Duodenal mucosa (tissue), 2 donors: ENCODE measurements at regions not wholly inside any gene's neighbourhood (a gene's known extent, or its start where the extent isn't known, plus 50 kb on each side); places are given as distances from the start of the nearest gene placed in this dataset.

Experiments
- H3K27ac ChIP-seq: one replicate; pipeline ENCODE4 v1.7.0; 2013; ENCODE audit warnings: low read depth, low read length
- H3K27me3 ChIP-seq, 2 donors: one replicate each; pipeline ENCODE4 v1.7.0; 2013; ENCODE audit warnings: low read length in 2 of 2, control low read depth in 1 of 2; ENCODE audit not compliant: insufficient read depth in 2 of 2, control insufficient read depth in 1 of 2
- H3K36me3 ChIP-seq, 2 donors: one replicate each; pipeline ENCODE4 v1.7.0; 2013; ENCODE audit warnings: low read length in 2 of 2, control low read depth in 1 of 2; ENCODE audit not compliant: insufficient read depth in 2 of 2, control insufficient read depth in 1 of 2
- H3K4me1 ChIP-seq, 2 donors: one replicate each; pipeline ENCODE4 v1.7.0; 2013; ENCODE audit warnings: low read length in 2 of 2, control low read depth in 1 of 2; ENCODE audit not compliant: insufficient read depth in 2 of 2, control insufficient read depth in 1 of 2
- H3K4me3 ChIP-seq, 2 donors: one replicate each; pipeline ENCODE4 v1.7.0; 2013; ENCODE audit warnings: low read length in 2 of 2, low read depth in 1 of 2
- H3K9ac ChIP-seq, 2 donors: one replicate each; pipeline ENCODE4 v1.7.0; 2013; ENCODE audit warnings: low read length in 2 of 2, low read depth in 1 of 2
- H3K9me3 ChIP-seq, 2 donors: one replicate each; pipeline ENCODE4 v1.7.0; 2013; ENCODE audit warnings: low read length in 2 of 2, control low read depth in 1 of 2; ENCODE audit not compliant: control insufficient read depth in 1 of 2

DNA sequence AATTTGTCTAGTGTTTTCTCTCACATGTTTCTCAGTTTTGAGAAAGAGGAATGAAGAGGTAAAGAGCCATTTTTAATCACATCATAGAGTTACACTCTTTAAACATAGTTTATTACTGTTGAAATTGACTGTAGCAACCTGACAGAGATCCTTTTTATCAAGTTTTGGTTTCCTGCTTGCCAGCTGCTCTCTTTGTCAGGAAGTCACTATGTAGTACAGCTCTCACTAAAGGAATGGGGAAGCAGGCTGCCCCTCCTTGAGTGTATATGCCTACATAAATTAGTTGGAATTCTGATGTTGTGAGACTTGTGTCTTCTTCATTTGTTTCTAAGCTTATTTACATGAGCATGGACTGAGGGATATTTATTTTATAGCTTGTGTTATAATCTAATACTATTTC is 1274.0 kb upstream of the CELF2 start:
- no peaks in the 10 kb centered on the region for H3K36me3 ChIP-seq
- H3K4me1 ChIP-seq: no peaks in the 10 kb centered on the region
- H3K27me3 ChIP-seq: no peaks in the 10 kb centered on the region
- no peak overlapping the region for H3K27ac ChIP-seq
- H3K9ac ChIP-seq: no peak overlapping the region
- no peaks in the 10 kb centered on the region for H3K9me3 ChIP-seq
- no peak overlapping the region for H3K4me3 ChIP-seq

DNA sequence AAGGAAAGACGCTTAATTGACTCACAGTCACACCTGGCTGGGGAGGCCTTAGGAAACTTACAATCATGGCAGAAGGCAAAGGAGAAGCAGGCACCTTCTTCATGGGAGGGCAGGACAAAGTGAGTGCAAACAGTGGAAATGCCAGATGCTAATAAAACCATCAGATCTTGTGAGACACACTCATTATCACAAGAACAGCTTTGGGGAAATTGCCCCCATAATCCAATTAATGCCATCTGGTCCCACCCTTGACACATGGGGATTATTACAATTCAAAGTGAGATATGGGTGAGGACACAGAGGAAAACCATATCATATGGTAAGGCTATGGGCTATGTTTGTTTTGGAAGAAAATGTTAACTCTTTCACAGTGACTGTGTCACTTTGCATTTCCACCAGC is 1272.5 kb upstream of the CELF2 start:
- Histone ChIP-seq H3K9ac (no peak overlapping the region), H3K27ac (no peak overlapping the region), H3K36me3 (no peaks in the 10 kb centered on the region), H3K4me3 (no peak overlapping the region), H3K9me3 (no peaks in the 10 kb centered on the region), H3K27me3 (no peaks in the 10 kb centered on the region), H3K4me1 (no peaks in the 10 kb centered on the region)

DNA sequence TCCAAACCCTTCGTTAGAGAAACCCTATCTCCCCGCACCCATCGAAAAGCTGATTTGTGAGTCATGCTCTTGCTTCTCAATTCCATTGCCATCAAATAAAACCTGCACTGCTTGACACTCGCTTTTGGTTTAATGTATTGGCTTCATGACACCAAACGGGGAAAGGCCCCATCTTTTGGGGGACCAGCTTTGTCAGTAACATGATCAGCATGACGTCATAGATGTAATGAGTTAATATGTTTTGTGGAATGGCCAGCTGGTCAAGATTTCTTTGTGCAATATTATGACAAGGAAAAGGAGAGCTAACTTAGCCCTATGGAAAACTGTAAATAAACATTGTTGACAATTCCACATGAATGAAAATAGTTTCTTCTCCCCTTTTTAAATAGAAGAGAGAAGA is 1260.5 kb upstream of the CELF2 start:
- Histone ChIP-seq H3K4me3 (no peak overlapping the region), H3K27ac (no peak overlapping the region), H3K9ac (no peak overlapping the region), H3K27me3 (no peaks in the 10 kb centered on the region), H3K36me3 (no peaks in the 10 kb centered on the region), H3K4me1 (no peaks in the 10 kb centered on the region), H3K9me3 (no peaks in the 10 kb centered on the region)

DNA sequence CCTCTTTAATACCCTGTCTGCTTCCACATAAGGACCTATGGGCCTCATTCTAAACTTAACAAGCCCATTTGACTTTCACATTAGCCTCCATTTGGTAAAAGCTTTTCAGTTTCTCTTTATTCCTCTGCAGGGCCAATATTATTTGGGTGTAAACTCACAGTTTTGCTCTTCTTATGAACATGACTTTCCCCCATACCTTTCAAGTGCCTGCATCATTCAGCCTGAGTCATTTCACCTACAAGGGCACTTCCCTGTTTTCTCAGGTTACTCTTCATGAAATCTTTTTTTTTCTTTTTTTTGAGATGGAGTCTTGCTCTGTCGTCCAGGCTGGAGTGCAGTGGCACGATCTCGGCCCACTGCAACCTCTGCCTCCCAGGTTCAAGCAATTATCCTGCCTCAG is 1258.1 kb upstream of the CELF2 start:
- Histone ChIP-seq H3K36me3 (no peaks in the 10 kb centered on the region), H3K4me3 (no peak overlapping the region), H3K27me3 (no peaks in the 10 kb centered on the region), H3K27ac (no peak overlapping the region), H3K9me3 (no peaks in the 10 kb centered on the region), H3K9ac (no peak overlapping the region), H3K4me1 (no peaks in the 10 kb centered on the region)

DNA sequence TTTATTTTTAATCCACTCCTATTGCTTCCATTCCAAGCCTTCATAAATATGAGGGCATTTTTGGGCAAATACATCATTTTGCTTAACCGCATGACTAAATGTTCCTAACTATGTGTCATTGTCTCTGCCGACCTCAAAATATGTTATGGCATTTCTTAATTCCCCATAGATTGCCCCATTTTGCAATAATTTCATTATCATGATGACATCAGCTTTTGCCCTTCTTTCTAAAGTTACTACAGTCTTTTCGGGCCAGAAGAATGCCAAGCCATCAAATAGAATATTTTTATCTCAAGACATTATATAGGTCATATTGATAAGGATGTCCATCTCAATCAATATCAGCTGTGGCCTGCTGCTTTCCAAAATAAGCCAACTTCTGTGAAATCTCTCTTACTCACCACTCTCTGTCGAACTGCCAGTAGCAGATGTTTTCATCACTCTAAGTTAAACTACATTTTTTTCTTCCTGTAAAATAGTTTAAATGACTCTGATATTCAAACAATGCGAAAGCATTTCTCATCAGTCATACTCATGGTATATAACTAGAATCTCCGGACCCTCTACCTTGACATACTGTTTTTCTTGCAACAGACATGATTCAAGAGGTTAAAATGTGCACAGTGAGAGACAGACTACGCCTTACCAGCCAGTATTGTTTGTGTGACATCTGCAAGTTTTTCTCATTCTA is 1254.6 kb upstream of the CELF2 start:
- no peak overlapping the region for H3K27ac ChIP-seq
- no peak overlapping the region for H3K9ac ChIP-seq
- no peaks in the 10 kb centered on the region for H3K36me3 ChIP-seq
- H3K27me3 ChIP-seq: no peaks in the 10 kb centered on the region
- no peaks in the 10 kb centered on the region for H3K9me3 ChIP-seq
- no peaks in the 10 kb centered on the region for H3K4me1 ChIP-seq
- no peak overlapping the region for H3K4me3 ChIP-seq

DNA sequence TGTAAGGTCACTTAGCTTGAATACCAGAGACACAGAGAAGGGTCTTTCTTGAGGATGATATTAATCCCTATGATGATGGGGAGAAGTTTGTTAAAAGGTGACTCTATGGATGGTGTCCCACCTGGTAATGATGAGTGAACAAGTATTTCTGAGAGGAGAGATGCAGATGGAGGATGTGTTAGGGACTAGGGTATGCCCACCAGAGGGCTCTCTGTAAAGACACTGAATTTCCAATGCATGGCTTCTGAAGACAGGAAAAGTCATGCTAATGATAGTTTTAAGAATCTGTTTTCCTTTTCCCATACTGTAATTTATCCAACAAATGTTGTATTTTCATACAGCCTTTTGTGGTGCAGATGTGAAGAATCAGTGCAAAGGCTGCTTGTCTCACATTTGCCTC is 1250.9 kb upstream of the CELF2 start:
- H3K4me1 ChIP-seq: no peaks in the 10 kb centered on the region
- no peak overlapping the region for H3K9ac ChIP-seq
- no peaks in the 10 kb centered on the region for H3K27me3 ChIP-seq
- H3K36me3 ChIP-seq: no peaks in the 10 kb centered on the region
- no peak overlapping the region for H3K27ac ChIP-seq
- no peaks in the 10 kb centered on the region for H3K9me3 ChIP-seq
- H3K4me3 ChIP-seq: no peak overlapping the region

DNA sequence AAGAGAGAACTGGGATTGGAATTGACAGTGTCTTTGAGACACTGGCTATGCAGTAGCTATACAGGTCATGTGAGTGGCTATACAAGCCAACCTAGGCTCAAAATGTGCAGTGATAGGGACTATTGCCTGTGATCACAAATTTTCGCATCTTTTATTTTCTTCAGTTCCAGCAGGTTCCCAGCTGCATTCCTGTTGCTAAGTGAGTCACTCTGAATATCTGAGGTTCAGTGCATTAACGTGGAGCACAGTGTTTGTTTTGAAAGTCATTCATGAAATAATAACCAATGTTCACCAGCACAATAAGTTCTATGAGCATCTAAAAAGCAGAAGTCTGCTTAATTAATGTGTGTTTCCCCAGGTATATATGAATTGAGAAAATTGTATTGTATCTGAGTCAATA is 1236.0 kb upstream of the CELF2 start:
- Histone ChIP-seq H3K27ac (no peak overlapping the region), H3K4me3 (no peak overlapping the region), H3K9me3 (peaks cover 0 to 2% of the 10 kb centered on the region in 2 donors), H3K9ac (no peak overlapping the region), H3K36me3 (no peaks in the 10 kb centered on the region), H3K4me1 (no peaks in the 10 kb centered on the region), H3K27me3 (no peaks in the 10 kb centered on the region)

DNA sequence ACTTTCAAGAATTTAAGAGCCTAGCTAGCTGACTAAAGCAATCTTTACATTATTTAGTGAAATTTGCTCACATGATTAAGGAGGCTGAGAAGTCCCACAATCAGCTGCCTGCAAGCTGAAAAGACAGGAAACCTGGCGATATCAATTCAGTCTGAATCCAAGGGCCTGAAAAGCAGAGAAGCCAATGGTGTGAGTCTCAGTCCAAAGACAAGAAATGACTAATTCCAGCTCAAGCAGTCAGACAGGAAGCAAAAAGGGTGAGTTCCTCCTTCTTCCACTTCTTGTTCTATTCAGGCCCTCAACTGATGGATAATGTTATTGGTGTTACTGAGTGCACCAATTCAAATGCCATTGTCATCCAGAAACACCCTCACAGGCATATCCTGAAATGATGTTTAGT is 1231.6 kb upstream of the CELF2 start:
- Histone ChIP-seq H3K4me3 (no peak overlapping the region), H3K36me3 (no peaks in the 10 kb centered on the region), H3K9me3 (no peaks in the 10 kb centered on the region), H3K9ac (no peak overlapping the region), H3K4me1 (no peaks in the 10 kb centered on the region), H3K27ac (no peak overlapping the region), H3K27me3 (no peaks in the 10 kb centered on the region)

DNA sequence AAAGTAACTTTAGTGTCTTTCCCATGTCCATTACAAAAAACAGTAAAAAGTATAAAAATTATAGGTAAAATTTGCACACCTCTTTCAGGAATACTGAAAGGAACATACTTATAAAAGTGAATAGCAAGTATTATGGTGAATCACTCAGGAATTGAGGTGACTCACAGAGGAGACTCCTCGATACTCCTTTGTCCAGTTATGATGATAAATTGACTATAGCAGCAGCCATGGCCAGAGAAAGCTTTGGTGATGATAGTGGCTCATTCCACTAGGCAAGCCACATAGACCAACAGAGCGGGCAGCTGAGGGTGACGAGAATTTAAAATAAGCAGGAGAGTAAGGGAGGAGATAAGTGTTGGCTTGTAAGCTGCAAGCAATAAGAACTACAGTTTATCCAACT is 1231.1 kb upstream of the CELF2 start:
- Histone ChIP-seq H3K9ac (no peak overlapping the region), H3K9me3 (no peaks in the 10 kb centered on the region), H3K27me3 (no peaks in the 10 kb centered on the region), H3K4me3 (no peak overlapping the region), H3K36me3 (no peaks in the 10 kb centered on the region), H3K4me1 (no peaks in the 10 kb centered on the region), H3K27ac (no peak overlapping the region)

DNA sequence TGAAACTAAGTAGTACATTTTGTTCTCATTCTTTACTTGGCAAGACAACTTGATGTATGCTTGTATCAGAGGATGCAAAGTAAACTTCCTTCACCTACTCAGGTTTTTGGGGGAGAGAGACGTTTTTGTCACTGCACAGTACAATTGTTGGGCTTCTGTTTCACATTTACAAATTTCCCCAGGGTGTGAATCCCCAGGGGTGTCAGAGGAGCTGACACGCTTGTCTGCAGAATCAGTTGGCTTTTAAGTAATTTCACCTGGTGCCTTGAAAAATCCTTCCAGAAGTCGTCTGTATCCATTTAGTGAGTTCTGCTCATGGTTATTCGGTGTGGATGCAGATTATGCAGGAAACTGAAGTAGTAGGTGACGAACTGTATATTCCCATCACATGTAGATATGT is 1227.7 kb upstream of the CELF2 start:
- H3K4me1 ChIP-seq: no peaks in the 10 kb centered on the region
- H3K4me3 ChIP-seq: no peak overlapping the region
- no peaks in the 10 kb centered on the region for H3K27me3 ChIP-seq
- H3K27ac ChIP-seq: no peak overlapping the region
- no peak overlapping the region for H3K9ac ChIP-seq
- no peaks in the 10 kb centered on the region for H3K9me3 ChIP-seq
- no peaks in the 10 kb centered on the region for H3K36me3 ChIP-seq

DNA sequence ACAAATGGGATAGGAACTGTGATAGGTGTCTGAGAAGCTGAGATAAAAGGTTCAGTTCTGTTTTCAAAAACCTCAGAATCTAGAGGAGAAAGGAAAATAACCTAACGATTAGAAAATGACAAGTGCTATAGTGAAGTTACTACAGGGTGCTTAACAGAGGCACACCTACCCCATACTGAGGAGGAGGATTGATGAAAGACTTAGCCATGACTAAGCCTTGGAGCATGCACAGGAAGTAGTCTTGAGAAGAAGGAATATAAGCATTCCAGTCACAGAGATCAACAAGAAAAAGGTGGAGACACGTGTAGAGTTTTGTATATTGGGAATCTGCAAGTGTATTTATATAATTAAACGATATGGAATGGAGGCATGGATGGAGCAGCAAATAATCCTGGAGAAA is 1225.5 kb upstream of the CELF2 start:
- no peak overlapping the region for H3K9ac ChIP-seq
- no peaks in the 10 kb centered on the region for H3K9me3 ChIP-seq
- H3K36me3 ChIP-seq: no peaks in the 10 kb centered on the region
- H3K27ac ChIP-seq: no peak overlapping the region
- no peaks in the 10 kb centered on the region for H3K4me1 ChIP-seq
- H3K4me3 ChIP-seq: no peak overlapping the region
- H3K27me3 ChIP-seq: no peaks in the 10 kb centered on the region
